ENCODE measurements at regions not wholly inside any gene's neighbourhood (a gene's known extent, or its start where the extent isn't known, plus 50 kb on each side); places are given as distances from the start of the nearest gene placed in this dataset.
"Not testable (repeated sequence)": the region's sequence is repeated elsewhere in the genome, so short reads cannot be mapped to it uniquely, and the experiment has no call there.

DNA sequence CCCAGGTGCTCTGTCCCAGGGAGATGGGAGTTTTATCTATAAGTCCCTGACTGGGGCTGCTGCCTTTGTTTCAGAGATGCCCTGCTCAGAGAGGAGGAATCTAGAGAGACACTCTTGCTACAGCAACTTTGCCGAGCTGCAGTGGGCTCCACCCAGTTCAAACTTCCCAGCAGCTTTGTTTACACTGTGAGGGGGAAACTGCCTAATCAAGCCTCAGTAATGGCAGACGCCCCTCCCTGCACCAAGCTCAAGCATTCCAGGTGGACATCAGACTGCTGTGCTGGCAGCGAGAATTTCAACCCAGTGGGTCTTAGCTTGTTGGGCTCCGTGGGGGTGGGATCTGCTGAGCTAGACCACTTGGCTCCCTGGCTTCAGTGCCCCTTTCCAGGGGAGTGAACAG lies 50.2 kb upstream of the RASA1 start:
- DNase-seq = not testable (repeated sequence)
